Subcutaneous abdominal adipose tissue (tissue), 5 donors: ENCODE measurements at regions not wholly inside any gene's neighbourhood (a gene's known extent, or its start where the extent isn't known, plus 50 kb on each side); places are given as distances from the start of the nearest gene placed in this dataset.

Experiments used
- H3K27ac ChIP-seq: one replicate; pipeline ENCODE4 v1.7.0; 2013; ENCODE audit warnings: low read depth, mild to moderate bottlenecking, inconsistent platforms, low read length, moderate library complexity
- H3K27me3 ChIP-seq, 5 donors: one replicate each; pipeline ENCODE4 v1.7.0; 2013; ENCODE audit warnings: low read length in 5 of 5, inconsistent platforms in 1 of 5; ENCODE audit not compliant: control insufficient read depth in 5 of 5, insufficient read depth in 4 of 5
- H3K36me3 ChIP-seq, 5 donors: one replicate each; pipeline ENCODE4 v1.7.0; 2013; ENCODE audit warnings: low read length in 5 of 5; ENCODE audit not compliant: control insufficient read depth in 5 of 5, insufficient read depth in 5 of 5
- H3K4me1 ChIP-seq, 5 donors: one replicate each; pipeline ENCODE4 v1.7.0; 2013; ENCODE audit warnings: low read length in 5 of 5, mild to moderate bottlenecking in 3 of 5, moderate library complexity in 1 of 5; ENCODE audit not compliant: control insufficient read depth in 5 of 5, insufficient read depth in 5 of 5
- H3K4me3 ChIP-seq, 5 donors: one replicate each; pipeline ENCODE4 v1.7.0; 2013; ENCODE audit warnings: low read length in 5 of 5, low read depth in 1 of 5
- H3K9ac ChIP-seq, 5 donors: one replicate each; pipeline ENCODE4 v1.7.0; 2013; ENCODE audit warnings: low read length in 5 of 5, mild to moderate bottlenecking in 4 of 5, moderate library complexity in 3 of 5
- H3K9me3 ChIP-seq, 5 donors: one replicate each; pipeline ENCODE4 v1.7.0; 2013; ENCODE audit warnings: low read length in 5 of 5; ENCODE audit not compliant: control insufficient read depth in 5 of 5
- donor health status: healthy.
- donor health status: healthy.
- donor health status: healthy.
- donor health status: healthy.
- donor health status: healthy.

GRCh38 chr11:70782401-70782913, 384.1 kb downstream of the CTTN start:
- Histone ChIP-seq H3K9ac (no peak overlapping the region), H3K27me3 (peaks cover 0 to 6% (median 3%) of the 10 kb centered on the region in 5 donors), H3K36me3 (no peaks in the 10 kb centered on the region), H3K9me3 (peaks cover 0 to 1% (median 0%) of the 10 kb centered on the region in 5 donors), H3K27ac (no peak overlapping the region), H3K4me1 (no peaks in the 10 kb centered on the region), H3K4me3 (no peak overlapping the region)

GRCh38 chr11:70783356-70783755, 385.0 kb downstream of the CTTN start:
- Histone ChIP-seq H3K4me1 (peaks cover 0 to 1% (median 0%) of the 10 kb centered on the region in 5 donors), H3K4me3 (no peak overlapping the region), H3K9ac (no peak overlapping the region)

GRCh38 chr11:70783821-70784220, 385.5 kb downstream of the CTTN start:
- H3K36me3 ChIP-seq = no peaks in the 10 kb centered on the region
- H3K27ac ChIP-seq = no peak overlapping the region

More at GRCh38 chr11:70783356-70783755, 385.0 kb downstream of the CTTN start:
- peaks cover 0 to 3% (median 0%) of the 10 kb centered on the region in 5 donors for H3K9me3 ChIP-seq
- peaks cover 0 to 6% (median 3%) of the 10 kb centered on the region in 5 donors for H3K27me3 ChIP-seq
- no peak overlapping the region for H3K27ac ChIP-seq
- no peaks in the 10 kb centered on the region for H3K36me3 ChIP-seq

GRCh38 chr11:70785372-70785771, 387.0 kb downstream of the CTTN start:
- peaks cover 0 to 3% (median 0%) of the 10 kb centered on the region in 5 donors for H3K9me3 ChIP-seq
- peaks cover 0 to 8% (median 3%) of the 10 kb centered on the region in 5 donors for H3K27me3 ChIP-seq
- peaks cover 0 to 5% (median 0%) of the 10 kb centered on the region in 5 donors for H3K4me1 ChIP-seq
- no peak overlapping the region for H3K27ac ChIP-seq
- no peak overlapping the region for H3K4me3 ChIP-seq
- H3K36me3 ChIP-seq = no peaks in the 10 kb centered on the region
- no peak overlapping the region for H3K9ac ChIP-seq

More at GRCh38 chr11:70783821-70784220, 385.5 kb downstream of the CTTN start:
- Histone ChIP-seq H3K4me3 (no peak overlapping the region), H3K4me1 (peaks cover 0 to 5% (median 0%) of the 10 kb centered on the region in 5 donors), H3K9ac (no peak overlapping the region), H3K27me3 (peaks cover 0 to 6% (median 3%) of the 10 kb centered on the region in 5 donors), H3K9me3 (peaks cover 0 to 3% (median 0%) of the 10 kb centered on the region in 5 donors)

- no peak overlapping the region for H3K9ac ChIP-seq
- H3K4me1 ChIP-seq = peaks cover 0 to 5% (median 0%) of the 10 kb centered on the region in 5 donors
- H3K9me3 ChIP-seq = peaks cover 0 to 5% (median 0%) of the 10 kb centered on the region in 5 donors
- H3K36me3 ChIP-seq = no peaks in the 10 kb centered on the region
- H3K27me3 ChIP-seq = peaks cover 0 to 8% (median 3%) of the 10 kb centered on the region in 5 donors
- H3K27ac ChIP-seq = no peak overlapping the region
- no peak overlapping the region for H3K4me3 ChIP-seq
These were observed 387.8 kb downstream of the CTTN start for GRCh38 chr11:70786021-70786665.

GRCh38 chr11:70788248-70789022, 390.1 kb downstream of the CTTN start:
- peaks cover 0 to 5% (median 0%) of the 10 kb centered on the region in 5 donors for H3K4me1 ChIP-seq
- H3K27ac ChIP-seq = no peak overlapping the region
- H3K9me3 ChIP-seq = peaks cover 6 to 22% (median 7%) of the 10 kb centered on the region in 5 donors

GRCh38 chr11:70790671-70791300, 392.5 kb downstream of the CTTN start:
- H3K36me3 ChIP-seq = no peaks in the 10 kb centered on the region
- H3K9me3 ChIP-seq = peaks cover 11 to 34% (median 26%) of the 10 kb centered on the region in 5 donors
- no peak overlapping the region for H3K27ac ChIP-seq
- H3K4me1 ChIP-seq = peaks cover 0 to 5% (median 0%) of the 10 kb centered on the region in 5 donors
- no peak overlapping the region for H3K4me3 ChIP-seq
- H3K27me3 ChIP-seq = peaks cover 0 to 2% (median 0%) of the 10 kb centered on the region in 5 donors
- no peak overlapping the region for H3K9ac ChIP-seq

More at GRCh38 chr11:70788248-70789022, 390.1 kb downstream of the CTTN start:
- H3K27me3 ChIP-seq = peaks cover 0 to 8% (median 0%) of the 10 kb centered on the region in 5 donors
- no peak overlapping the region for H3K9ac ChIP-seq
- H3K36me3 ChIP-seq = no peaks in the 10 kb centered on the region
- no peak overlapping the region for H3K4me3 ChIP-seq

- H3K27me3 ChIP-seq = peaks cover 0 to 9% (median 0%) of the 10 kb centered on the region in 5 donors
- no peaks in the 10 kb centered on the region for H3K4me1 ChIP-seq
- H3K27ac ChIP-seq = no peak overlapping the region
- peaks cover 0 to 6% (median 4%) of the 10 kb centered on the region in 5 donors for H3K36me3 ChIP-seq
- H3K9me3 ChIP-seq = peaks cover 11 to 36% (median 29%) of the 10 kb centered on the region in 5 donors
- no peak overlapping the region for H3K9ac ChIP-seq
- H3K4me3 ChIP-seq = peak overlapping the region in 1 of 5 donors; percentile 25
These were observed 398.4 kb downstream of the CTTN start for GRCh38 chr11:70796648-70797227.

GRCh38 chr11:70798296-70798695, 400.0 kb downstream of the CTTN start:
- H3K36me3 ChIP-seq = peaks cover 0 to 6% (median 4%) of the 10 kb centered on the region in 5 donors
- no peak overlapping the region for H3K4me3 ChIP-seq
- H3K4me1 ChIP-seq = no peaks in the 10 kb centered on the region
- H3K9me3 ChIP-seq = peaks cover 6 to 30% (median 22%) of the 10 kb centered on the region in 5 donors
- H3K27me3 ChIP-seq = peaks cover 0 to 13% (median 0%) of the 10 kb centered on the region in 5 donors
- H3K27ac ChIP-seq = no peak overlapping the region
- no peak overlapping the region for H3K9ac ChIP-seq
